ENCODE measurements at regions not wholly inside any gene's neighbourhood (a gene's known extent, or its start where the extent isn't known, plus 50 kb on each side); places are given as distances from the start of the nearest gene placed in this dataset.
"Not testable (repeated sequence)": the region's sequence is repeated elsewhere in the genome, so short reads cannot be mapped to it uniquely, and the experiment has no call there.

DNA sequence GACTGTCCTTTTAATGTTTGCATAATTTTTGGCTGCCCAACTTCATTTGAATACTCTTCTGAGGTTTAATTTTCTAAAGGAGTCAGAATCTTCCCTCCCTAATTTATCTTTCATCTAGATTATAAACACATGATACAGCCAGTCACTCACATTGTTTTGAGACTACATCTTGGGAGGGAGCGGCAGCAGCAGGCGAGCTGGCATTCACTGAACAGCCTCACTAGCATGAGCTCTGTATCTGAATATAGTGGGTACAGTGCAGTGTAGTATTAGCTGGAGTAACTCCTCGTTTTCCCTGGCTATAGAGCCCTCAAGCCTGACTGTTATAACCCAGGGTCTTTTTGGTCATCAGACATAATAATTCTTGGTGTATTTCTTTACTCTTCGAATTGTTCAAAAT is 969.2 kb upstream of the COX7C start:
- DNase-seq: no peak

DNA sequence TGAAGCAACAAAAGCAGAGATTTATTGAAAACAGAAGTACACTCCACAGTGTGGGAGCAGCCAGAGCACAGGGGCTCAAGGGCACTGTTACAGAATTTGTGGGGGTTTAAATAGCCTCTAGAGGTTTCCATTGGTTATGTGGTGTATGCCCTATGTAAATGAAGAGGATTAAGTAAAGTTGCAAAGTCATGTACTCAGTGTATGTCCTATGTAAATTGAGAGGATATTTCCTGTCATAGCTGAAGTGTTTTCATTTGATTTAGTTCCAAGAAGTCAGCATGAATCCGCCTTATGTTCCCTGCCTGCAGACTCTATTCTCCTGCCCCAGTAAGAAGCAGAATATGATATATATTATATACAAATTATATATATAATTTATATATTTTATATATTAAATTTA is 966.0 kb upstream of the COX7C start:
- no peak for DNase-seq

DNA sequence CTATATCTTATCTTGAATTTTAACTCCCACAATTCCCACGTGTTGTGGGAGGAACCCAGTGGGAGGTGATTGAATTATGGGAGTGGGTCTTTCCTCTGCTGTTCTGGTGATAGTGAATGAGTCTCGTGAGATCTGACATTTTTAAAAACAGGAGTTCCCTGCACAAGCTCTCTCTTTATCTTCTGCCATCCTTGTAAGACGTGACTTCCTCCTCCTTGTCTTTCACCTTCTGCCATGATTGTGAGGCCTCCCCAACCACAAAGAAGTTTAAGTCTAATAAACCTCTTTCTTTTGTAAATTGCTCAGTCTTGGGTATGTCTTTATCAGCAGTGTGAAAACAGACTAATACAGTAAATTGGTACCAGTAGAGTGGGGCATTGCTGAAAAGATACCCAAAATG is 963.6 kb upstream of the COX7C start:
- DNase-seq: not testable (repeated sequence)

DNA sequence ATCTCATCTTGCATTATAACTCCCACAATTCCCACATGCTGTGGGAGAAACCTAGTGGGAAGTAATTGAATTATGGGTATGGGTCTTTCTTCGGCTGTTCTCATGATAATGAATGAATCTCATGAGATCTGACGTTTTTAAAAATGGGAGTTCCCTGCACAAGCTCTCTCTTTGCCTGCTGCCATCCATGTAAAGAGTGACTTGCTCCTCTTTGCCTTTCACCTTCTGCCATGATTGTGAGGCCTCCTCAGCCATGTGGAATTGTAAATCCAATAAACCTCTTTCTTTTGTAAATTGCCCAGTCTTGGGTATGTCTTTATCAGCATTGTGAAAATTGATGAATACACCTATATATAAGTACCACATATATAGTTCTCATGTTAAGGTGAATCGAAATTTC is 961.7 kb upstream of the COX7C start:
- DNase-seq: no peak

DNA sequence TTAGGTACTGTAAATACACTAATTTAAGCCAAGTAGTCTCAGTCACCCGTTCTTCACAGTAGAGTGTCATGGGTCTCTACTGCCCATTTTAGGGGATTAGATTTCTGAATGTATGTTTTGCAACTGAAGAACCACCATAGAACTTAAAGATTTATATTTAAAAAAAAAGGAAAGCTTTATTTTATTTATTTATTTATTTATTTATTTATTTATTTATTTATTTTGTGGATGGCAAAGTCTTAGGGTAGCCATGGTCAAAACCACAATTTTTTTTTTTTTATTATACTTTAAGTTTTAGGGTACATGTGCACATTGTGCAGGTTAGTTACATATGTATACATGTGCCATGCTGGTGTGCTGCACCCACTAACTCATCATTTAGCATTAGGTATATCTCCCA is 960.4 kb upstream of the COX7C start:
- DNase-seq: not testable (repeated sequence)

DNA sequence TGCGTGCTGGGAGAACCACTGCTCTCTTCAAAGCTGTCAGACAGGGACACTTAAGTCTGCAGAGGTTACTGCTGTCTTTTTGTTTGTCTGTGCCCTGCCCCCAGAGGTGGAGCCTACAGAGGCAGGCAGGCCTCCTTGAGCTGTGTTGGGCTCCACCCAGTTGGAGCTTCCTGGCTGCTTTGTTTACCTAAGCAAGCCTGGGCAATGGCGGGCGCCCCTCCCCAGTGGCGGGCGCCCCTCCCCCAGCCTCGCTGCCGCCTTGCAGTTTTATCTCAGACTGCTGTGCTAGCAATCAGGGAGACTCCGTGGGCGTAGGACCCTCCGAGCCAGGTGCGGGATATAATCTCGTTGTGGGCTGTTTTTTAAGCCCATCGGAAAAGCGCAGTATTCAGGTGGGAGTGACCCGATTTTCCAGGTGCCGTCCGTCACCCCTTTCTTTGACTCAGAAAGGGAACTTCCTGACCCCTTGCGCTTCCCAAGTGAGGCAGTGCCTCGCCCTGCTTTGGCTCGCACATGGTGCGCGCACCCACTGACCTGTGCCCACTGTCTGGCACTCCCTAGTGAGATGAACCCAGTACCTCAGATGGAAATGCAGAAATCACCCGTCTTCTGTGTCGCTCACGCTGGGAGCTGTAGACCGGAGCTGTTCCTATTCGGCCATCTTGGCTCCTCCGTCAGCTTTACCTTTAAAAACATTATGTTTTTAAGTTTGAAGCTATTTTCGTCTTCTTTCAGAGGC is 954.6 kb upstream of the COX7C start:
- not testable (repeated sequence) for DNase-seq

DNA sequence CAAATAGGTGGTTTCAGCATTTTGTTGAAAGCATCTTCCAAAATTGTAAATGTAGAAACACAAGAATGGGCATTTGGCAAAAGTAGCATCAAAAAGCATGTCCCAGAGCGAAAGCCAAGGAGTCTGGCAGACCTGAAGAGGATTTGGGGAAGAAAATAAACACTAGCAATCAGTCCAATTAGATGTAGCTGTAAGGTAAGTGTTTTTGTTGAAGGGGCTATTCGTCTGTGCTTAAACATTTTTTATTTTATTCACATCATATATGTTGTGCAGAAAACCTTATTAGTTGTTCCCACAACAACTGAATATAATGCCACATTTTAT is 954.1 kb upstream of the COX7C start:
- no peak for DNase-seq

DNA sequence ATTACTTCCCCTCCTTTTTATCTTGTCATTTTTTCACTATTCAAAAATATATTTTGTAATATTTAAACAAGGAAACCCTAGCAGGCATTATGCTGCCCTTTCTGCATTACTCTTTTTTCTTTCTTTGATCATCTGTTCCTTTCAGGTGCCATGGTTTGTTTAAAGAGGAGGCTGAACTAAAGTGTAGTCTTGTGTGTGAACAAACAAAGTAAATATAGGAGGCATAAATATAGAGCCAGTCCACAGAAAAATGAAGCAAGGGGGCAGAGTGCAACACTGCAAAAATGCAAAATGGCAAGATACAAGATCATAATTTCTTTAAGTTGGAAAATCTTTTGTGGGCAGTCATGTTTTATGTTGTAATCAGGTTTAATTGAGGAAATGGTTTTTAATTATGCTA is 947.3 kb upstream of the COX7C start:
- no peak for DNase-seq

DNA sequence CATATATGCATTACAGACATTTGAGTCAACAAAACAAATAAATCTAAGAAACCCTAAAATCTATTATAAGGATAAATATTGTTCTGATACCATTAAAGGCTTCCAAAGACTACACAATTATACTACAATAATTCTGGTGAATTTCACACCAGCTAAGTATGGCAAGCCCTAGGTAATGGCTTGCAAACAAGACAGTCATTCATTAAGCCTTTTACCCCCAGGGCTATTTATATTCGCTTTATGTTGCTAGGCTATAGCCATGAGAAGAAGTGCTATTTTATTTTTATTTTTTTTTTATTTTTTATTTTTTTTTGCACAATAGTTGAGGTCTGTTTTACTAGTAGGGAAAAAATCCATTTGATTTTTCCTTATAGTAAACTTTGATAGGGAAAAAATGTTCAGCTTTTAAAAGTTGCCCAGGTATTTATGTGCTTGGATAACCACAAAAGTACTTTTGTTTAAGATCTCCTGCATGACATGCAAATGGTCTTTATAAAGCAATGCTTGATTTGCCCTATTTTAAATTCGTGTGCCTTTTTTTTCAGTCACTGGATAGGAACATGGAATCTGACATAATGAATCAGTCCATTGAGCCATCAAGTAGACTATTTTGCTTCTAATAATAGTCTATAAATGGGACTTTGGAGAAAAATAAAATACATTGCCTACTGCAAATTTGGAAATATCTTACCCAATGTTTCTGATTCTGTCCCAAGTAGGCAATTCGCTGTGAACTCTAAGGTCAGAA is 946.3 kb upstream of the COX7C start:
- no peak for DNase-seq

DNA sequence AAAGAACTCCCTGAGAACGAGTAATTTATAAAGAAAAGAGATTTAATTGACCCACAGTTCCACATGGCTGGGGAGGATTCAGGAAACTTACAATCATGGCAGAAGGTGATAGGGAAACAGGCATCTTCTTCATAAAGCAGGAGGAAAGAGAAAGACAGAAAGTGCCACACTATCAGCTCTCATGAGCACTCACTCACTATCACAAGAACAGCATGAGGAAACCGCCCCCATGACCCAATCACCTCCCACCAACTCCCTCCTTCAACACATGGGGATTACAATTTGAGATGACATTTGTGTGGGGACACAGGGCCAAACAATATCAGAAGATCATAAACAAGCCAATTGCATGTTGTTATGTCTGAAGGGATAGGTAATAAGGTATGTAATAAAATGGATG is 935.9 kb upstream of the COX7C start:
- DNase-seq: no peak

DNA sequence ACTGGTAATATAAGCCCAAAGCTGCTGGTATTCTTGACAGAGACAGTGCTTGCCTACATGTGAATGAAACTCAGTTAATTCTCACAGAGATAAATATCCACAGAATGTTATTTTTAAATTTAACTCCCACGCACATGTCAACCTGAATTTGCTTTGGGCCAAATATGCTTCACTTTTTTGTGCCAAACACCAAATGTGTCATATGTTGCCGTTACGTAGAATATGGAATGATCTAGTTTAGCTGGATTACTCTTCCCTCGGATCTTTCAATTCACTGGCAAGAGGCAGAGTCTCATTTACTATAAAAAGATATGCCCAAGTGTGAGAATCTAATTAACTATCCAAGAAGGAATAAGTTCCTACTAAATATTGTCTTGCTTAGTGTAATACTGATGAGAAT is 933.4 kb upstream of the COX7C start:
- no peak for DNase-seq

DNA sequence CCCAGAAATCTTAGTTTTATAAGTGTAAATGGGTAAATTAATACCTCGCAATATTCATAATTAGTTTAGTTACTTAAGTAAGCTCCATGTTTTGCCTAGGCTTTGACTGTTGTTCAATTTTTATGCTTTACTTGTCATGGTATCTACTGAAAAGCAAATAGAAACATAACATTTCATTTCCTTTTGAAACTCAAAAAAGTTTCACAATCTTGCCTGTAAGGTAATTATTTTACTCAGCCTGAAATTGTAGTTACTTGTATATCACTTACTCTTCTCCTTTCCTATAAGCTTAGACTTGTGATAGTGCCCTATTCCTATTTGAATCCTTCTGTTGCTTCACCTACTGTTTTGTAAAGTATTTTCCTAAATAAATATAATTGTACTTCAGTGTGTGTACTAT is 914.4 kb upstream of the COX7C start:
- DNase-seq: no peak

DNA sequence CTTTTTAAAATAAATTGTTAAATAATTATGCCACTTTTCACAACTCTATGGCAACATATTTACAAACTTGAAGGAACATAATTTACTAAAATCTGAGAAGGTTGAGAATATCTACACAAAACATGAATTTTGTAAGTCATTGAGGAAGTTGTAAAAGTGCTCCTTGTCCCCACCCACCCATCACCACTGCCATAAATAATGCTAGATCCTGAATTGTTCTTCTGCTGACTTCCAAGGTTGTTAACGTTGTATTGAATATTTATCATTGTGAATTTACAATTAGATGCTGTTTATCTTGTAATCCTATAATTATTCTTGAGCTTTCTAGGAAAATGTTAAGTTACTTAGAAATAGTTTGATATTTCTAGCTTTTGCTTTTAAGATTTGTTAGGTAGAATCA is 908.0 kb upstream of the COX7C start:
- no peak for DNase-seq

DNA sequence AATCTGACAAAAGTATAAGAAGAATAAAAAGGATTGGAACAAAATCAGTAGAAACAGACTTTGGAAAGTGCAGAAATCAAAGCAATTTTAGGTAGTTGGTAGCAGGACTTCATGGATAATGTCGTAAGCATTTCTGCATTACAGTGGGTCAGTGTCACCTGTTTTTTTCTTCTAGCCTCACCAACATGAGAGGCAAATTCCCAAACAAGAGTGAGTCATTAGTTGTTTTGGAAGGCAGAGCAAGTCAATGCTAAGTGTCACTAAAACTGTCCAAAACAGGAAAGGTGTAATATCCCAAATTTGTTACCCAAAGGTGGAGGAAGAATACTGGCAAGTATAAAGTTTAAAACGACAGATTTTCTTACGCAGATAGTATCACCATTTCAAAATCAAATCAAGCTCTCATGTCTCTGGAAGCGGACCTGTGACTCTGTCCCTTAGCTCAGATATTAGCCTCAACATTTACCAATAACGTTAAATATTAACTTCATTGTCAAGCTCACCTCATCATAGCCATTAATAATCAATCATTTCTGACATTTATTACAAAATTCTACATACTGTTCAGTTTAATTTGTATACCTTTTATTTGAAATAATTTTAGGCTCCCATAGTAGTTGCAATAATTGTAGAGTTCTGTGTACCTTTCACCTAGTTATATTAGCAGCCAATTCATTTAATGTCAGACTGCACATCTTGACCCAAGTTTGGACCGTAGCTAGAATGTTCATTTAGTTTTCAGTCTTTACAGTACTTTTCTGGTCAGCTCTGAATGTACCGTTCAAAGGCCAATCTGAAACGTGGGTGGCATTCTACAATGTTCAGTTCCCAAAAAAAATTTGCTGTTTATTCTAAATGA is 901.2 kb upstream of the COX7C start:
- DNase-seq: no peak

DNA sequence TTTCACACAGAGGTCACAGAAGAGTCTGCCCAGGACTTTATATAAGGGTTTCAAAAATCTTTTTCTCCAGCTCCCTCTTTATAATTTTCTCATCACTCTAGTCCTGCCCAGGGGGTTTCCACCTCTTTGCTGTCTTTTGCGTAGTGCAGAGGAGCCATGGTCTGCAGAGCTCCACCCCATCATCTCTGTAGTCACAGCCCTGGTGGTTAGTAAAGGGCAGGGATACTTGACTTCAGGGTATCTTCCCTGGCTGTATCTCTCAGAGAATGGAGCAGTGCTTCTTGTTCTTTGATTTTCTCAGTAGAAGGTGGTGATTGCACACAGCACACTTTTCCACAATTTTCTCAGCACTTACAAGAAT is 900.6 kb upstream of the COX7C start:
- DNase-seq: no peak

DNA sequence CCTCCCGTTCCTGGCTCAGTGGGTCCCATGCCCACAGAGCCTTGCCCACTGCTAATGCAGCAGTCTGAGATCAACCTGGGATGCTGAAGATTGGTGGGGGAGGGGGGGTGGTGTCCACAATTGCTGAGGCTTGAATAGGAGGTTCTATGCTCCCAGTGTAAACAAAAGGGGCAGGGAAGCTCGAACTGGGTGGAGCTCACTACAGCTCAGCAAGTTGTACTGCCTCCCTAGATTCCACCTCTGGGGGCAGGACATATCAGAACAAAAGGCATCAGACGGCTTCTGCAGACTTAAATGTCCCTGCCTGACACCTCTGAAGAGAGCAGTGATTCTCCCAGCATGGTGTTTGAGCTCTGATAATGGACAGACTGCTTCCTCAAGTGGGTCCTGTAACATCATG is 885.6 kb upstream of the COX7C start:
- no peak for DNase-seq

DNA sequence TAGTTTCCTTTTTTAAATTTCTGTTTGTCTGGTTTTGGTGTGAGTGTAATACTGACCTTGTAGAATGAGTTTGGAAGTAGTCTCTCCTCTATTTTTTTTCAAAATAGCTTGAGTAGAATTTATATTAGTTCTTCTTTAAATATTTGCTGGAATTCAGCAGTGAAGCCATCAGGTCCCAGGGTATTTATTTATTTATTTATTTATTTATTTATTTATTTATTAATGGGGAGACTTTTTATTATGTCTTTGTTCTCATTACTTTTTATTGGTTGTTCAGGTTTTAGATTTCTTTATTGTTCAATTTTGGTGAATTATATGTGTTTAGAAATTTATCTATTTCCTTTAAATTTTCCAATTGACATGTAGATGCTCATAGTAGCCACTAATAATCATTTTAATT is 875.8 kb upstream of the COX7C start:
- DNase-seq: no peak

DNA sequence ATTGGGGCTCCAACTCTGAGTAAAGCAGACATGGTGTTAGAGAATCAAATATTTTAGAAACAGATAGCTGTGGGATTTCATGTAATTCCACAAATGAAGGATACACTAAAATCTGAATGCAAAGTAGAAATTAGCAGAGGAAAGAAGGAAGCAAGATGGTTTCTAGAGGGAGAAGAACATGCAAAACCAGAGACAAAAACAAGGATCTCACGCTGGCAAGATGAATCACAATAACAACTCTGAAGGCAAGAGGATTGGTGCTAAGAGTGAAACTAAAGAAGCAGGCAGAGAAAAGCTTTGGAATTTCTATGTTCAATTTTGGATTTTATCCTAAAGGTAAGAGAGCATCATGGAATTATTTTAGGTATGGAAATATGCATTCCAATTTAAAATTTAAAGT is 857.2 kb upstream of the COX7C start:
- DNase-seq: no peak

DNA sequence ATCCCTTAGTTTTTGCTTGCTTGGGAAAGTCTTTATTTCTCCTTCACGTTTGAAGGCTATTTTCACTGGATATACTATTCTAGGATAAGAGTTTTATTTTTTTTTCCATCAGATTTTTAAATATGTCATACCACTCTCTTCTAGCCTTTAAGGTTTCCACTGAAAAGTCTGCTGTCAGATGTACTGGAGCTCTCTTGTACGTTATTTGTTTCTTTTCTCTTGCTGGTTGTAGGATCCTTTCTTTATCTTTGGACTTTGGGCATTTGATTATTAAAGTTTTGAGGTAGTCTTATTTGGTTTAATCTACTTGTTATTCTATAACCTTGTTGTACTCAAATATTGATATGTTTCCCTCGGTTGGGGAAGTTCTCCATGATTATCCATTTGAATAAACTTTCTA is 848.4 kb upstream of the COX7C start:
- DNase-seq: no peak

DNA sequence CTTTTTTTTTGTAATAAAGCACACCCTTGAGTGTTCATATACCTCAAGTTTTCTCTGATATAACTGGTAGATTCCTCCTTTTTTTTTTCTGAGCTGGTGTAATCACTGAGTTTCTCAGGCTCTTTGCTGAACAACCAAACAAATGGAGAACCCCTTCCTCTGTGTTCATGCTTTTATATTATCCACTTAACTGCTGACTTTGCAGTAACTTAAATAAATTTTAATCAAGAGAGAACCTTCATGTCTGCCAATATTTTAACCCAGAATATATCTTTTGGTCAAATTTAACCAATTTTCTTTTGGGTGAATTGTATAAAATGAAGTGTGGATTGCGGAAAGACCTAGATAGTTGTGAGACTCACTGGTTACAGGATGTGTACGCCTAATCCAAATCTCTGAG is 833.0 kb upstream of the COX7C start:
- DNase-seq: no peak

DNA sequence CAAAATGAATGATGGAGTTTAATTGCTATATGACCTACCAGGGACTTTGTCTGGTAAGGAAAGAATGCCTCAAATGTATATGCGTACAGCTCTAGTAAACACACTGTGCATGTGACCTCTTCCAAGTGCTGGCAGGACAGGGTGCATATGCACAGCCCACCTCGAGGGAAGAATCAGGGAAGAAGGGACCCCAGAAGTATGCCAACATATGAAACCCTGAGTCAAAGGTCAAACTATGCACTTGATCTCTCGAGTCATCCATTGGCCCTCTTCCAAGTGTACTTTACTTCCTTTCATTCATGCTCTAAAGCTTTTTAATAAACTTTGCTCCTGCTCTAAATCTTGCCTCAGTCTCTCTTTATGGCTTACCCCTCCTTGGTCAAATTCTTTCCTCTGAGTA is 804.6 kb upstream of the COX7C start:
- no peak for DNase-seq

DNA sequence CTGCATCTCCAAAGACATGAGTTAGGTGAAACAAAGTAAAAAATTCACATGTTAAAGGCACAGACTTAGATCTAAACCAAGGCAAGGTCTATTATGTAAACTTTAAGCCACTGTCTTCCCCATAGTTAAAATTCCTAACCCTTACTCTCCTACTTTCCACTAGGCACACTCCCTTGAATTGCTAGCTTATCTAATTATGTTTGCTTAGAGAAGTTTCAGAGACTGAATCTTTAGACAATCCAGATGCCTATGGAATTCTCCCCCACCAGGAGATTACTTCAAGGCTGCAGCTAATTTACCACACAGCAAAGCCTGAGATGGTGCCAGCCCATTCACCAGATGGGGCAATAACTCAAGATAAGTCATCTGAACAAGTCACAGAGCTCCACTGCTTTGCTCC is 803.1 kb upstream of the COX7C start:
- DNase-seq: no peak
